MM.1S (cell line): ENCODE measurements at regions not wholly inside any gene's neighbourhood (a gene's known extent, or its start where the extent isn't known, plus 50 kb on each side); places are given as distances from the start of the nearest gene placed in this dataset.

ENCODE experiments used
- CTCF ChIP-seq: fragments of 300-600 bp; sonication (generic); IDR thresholded peaks from 2 replicates; pipeline ENCODE4 v1.5.1; 2016; ENCODE audit warnings: antibody characterized with exemption, low read length, mixed read lengths
- EZH2 ChIP-seq: fragments of 300-600 bp; sonication (generic); optimal IDR thresholded peaks from 2 replicates; pipeline ENCODE3; 2017; ENCODE audit warnings: low read depth, mild to moderate bottlenecking, antibody characterized with exemption, low read length, mixed read lengths

GRCh38 chr20:56833427-56833826, 204.3 kb downstream of the TFAP2C start:
- no peak for TF ChIP-seq CTCF
- TF ChIP-seq EZH2: no peak
